AG04450 (cell line): ENCODE measurements at regions not wholly inside any gene's neighbourhood (a gene's known extent, or its start where the extent isn't known, plus 50 kb on each side); places are given as distances from the start of the nearest gene placed in this dataset.

ENCODE experiments used
- CTCF ChIA-PET: fragments of 300-600, 350-600 bp; formaldehyde crosslinking; extraction: SDS; loops from one replicate; lab custom pipeline; 2022; ENCODE audit warnings: antibody characterized with exemption, inconsistent platforms; lab: Charles Lee
- POLR2A ChIA-PET: fragments of 350-600 bp; formaldehyde crosslinking; extraction: SDS; loops from one replicate; lab custom pipeline; 2021; ENCODE audit warnings: antibody characterized with exemption, inconsistent platforms; lab: Yijun Ruan, JAX
- DNase-seq: peaks from one replicate; pipeline ENCODE4 v3.0.0-alpha.2; 2011; ENCODE audit warnings: low read depth, low spot score
- H3K27ac ChIP-seq: one replicate; pipeline ENCODE4 v1.5.1; 2012; ENCODE audit warnings: low read depth, low read length, control low read depth
- H3K27me3 ChIP-seq: one replicate; pipeline ENCODE4 v1.6.0; 2012; ENCODE audit warnings: low read length; ENCODE audit not compliant: control insufficient read depth, insufficient read depth
- H3K4me3 ChIP-seq: 2 replicates; pipeline ENCODE4 v1.5.1; 2011; ENCODE audit warnings: mild to moderate bottlenecking, low read depth, low read length, control low read depth
- H3K9me3 ChIP-seq: 2 replicates; pipeline ENCODE4 v1.5.1; 2012; ENCODE audit warnings: low read length; ENCODE audit not compliant: control insufficient read depth, insufficient read depth
- TF ChIP-seq, protein P1 (sequence below): IDR thresholded peaks from 2 replicates; pipeline ENCODE4 v1.5.1; 2011; ENCODE audit warnings: low read depth, low read length, control low read depth, inconsistent platforms

DNA sequence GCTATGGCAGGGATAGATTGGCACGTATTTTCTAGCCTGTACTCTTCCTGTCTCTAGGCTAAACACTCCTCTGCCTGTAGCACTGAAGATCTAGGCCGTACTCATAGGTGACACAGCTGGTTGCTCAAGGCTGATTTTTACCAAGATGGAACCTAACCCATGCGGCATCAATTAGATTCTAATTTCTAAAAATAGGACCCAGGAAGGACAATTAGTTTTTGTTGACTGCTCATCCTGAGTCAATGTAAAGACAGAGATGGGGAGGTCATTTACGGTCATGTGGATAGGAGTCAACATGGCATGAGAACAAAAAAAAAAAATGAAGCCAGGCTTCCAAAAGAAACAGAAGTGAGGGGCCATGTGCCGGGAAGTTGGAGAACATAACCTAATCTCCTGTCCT is 360.7 kb upstream of the ETAA1 start:
- no peak overlapping the region for H3K4me3 ChIP-seq
- H3K27me3 ChIP-seq: no peaks in the 10 kb centered on the region
- TF ChIP-seq, protein P1, sequence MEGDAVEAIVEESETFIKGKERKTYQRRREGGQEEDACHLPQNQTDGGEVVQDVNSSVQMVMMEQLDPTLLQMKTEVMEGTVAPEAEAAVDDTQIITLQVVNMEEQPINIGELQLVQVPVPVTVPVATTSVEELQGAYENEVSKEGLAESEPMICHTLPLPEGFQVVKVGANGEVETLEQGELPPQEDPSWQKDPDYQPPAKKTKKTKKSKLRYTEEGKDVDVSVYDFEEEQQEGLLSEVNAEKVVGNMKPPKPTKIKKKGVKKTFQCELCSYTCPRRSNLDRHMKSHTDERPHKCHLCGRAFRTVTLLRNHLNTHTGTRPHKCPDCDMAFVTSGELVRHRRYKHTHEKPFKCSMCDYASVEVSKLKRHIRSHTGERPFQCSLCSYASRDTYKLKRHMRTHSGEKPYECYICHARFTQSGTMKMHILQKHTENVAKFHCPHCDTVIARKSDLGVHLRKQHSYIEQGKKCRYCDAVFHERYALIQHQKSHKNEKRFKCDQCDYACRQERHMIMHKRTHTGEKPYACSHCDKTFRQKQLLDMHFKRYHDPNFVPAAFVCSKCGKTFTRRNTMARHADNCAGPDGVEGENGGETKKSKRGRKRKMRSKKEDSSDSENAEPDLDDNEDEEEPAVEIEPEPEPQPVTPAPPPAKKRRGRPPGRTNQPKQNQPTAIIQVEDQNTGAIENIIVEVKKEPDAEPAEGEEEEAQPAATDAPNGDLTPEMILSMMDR: no peak
- H3K27ac ChIP-seq: no peak overlapping the region
- POLR2A ChIA-PET: no interaction called here
- CTCF ChIA-PET: no interaction called here
- no peaks in the 10 kb centered on the region for H3K9me3 ChIP-seq
- no peak for DNase-seq

DNA sequence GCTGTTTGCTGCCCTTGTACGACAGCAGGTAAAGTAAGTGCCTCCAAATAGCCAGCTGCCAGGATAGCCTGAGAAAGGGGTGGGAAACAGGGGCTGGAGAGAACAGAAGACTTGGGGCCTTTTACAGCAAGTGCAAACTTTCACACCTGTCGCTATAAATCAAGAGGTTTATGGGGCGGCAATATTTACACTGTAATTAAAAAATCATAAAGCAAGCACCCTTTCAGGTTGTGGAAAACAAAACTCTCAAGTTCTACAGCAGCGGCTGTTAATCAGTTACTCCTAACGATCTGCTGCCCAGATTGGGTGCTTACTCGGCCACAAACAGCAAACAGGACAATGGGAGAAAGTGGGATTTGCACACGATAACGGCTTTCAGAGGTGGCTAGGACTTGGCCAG is 359.5 kb upstream of the ETAA1 start:
- TF ChIP-seq, protein P1: no peak
- no peaks in the 10 kb centered on the region for H3K27me3 ChIP-seq
- no peak overlapping the region for H3K4me3 ChIP-seq
- no peaks in the 10 kb centered on the region for H3K9me3 ChIP-seq
- DNase-seq: no peak
- ChIA-PET POLR2A (no interaction called here), CTCF (no interaction called here)
- no peak overlapping the region for H3K27ac ChIP-seq

DNA sequence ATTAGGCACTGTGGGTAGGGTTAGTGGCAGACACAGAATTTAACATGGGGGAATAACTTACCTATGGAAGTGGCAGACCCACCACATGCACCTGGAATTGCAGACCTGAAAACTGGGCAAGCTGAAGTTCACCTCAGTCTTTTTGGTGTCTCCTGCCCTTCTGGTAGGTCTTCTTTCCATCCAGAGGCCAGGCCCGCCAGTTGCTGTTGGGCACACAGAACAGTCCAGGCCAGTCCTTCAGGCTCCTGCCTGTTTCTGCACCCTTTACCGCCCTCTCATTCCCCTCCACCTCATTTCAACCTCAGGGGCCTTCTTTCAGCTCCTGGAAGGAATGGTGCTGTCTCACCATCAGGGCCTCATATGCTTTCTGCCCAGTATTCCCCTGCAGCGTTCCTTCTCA is 358.9 kb upstream of the ETAA1 start:
- CTCF ChIA-PET: no interaction called here
- no peak overlapping the region for H3K27ac ChIP-seq
- H3K27me3 ChIP-seq: no peaks in the 10 kb centered on the region
- TF ChIP-seq, protein P1: no peak
- no peak for DNase-seq
- no peaks in the 10 kb centered on the region for H3K9me3 ChIP-seq
- POLR2A ChIA-PET: no interaction called here
- H3K4me3 ChIP-seq: no peak overlapping the region

DNA sequence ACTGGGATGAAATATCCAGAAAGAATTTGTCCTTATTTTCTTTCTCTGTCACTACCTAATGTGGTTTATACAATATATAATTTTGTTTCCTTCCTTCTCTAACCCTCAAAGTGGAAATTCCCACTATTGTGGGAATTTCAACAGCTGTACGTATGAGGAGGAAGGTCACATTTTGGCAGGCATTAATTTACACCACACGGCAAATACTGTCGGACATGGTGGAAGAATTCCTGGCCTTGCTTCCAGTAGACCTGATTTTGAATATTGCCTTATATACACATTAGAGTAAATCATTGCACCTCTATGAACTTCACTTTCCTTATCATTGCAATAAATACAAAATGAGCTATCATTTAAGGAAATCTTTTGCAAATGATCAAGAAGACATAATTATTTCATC is 358.1 kb upstream of the ETAA1 start:
- no peaks in the 10 kb centered on the region for H3K9me3 ChIP-seq
- CTCF ChIA-PET: no interaction called here
- no peak overlapping the region for H3K4me3 ChIP-seq
- no peak overlapping the region for H3K27ac ChIP-seq
- POLR2A ChIA-PET: no interaction called here
- DNase-seq: no peak
- no peaks in the 10 kb centered on the region for H3K27me3 ChIP-seq
- TF ChIP-seq, protein P1: no peak

DNA sequence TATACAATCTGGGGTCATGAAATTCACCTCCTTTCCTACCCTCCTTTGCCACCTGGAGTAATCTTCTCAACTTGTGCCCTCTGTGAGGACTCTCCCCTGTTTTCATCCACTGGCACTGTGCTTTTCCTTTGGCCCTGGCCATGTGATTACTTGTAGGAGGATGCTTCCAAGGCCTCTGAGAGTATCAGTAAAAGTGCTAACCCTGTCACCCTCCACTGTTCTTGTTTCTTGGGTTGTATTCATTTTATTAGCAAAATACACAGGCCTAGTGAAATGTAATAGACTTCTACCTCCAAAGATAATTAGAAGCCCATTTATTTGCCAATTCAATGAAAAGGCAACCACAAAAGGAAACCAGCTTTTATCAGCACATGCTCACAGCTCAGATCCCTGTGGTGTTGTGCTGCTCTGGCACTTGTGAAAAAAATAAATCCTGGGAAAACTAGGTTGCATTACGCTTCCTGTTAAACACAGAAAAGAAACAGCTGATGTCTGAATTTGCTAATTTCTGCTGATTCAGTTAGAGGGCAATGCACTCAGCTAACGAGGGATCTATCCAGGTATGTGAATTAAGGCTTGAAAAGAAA is 357.5 kb upstream of the ETAA1 start:
- H3K4me3 ChIP-seq: no peak overlapping the region
- ChIA-PET POLR2A (no interaction called here), CTCF (no interaction called here)
- DNase-seq: no peak
- TF ChIP-seq, protein P1: no peak
- no peaks in the 10 kb centered on the region for H3K9me3 ChIP-seq
- no peak overlapping the region for H3K27ac ChIP-seq
- no peaks in the 10 kb centered on the region for H3K27me3 ChIP-seq
